ENCODE measurements at regions not wholly inside any gene's neighbourhood (a gene's known extent, or its start where the extent isn't known, plus 50 kb on each side); places are given as distances from the start of the nearest gene placed in this dataset.

- H3K4me2 ChIP-seq (replicated peaks; ENCODE audit: low read depth, low read length, poor library complexity, severe bottlenecking), result no peak overlapping the region
- H3K4me3 ChIP-seq (ENCODE audit: control extremely low read depth in 1 of 5, extremely low read depth in 1 of 5, insufficient read depth in 1 of 5, low read depth in 2 of 5, low read length in 4 of 5), result no peak overlapping the region
- no peaks in the 10 kb centered on the region for H3K36me3 ChIP-seq (replicated peaks in 1 of 2; ENCODE audit: control extremely low read depth in 1 of 2, control insufficient read depth in 1 of 2, extremely low read depth in 1 of 2, insufficient read depth in 2 of 2, low read length in 1 of 2)
- H3K9ac ChIP-seq (ENCODE audit: low read length), result no peak overlapping the region
- Mint-ChIP-seq H3K4me1 (no peaks in the 10 kb centered on the region), H3K27me3 (peaks cover 5% of the 10 kb centered on the region), H3K4me3 (no peak overlapping the region), H3K27ac (no peak overlapping the region), H3K9me3 (ENCODE audit: insufficient read depth) (peaks cover 10% of the 10 kb centered on the region)
- DNase-seq (no peak), ATAC-seq (ENCODE audit: low read depth) (no peak)
- ChIA-PET CTCF (no interaction called here), POLR2A (no interaction called here)
- no peak overlapping the region for H2AFZ ChIP-seq (ENCODE audit: insufficient read depth, low read depth, low read length, poor library complexity, severe bottlenecking)
- intact Hi-C loops (cut with micrococcal nuclease), result no loop called here
- WGBS (ENCODE audit: insufficient coverage), result 100% methylated on average over 1 of the region's 1 CpG
- no peak for TF ChIP-seq EZH2 (IDR thresholded peaks at IDR 0.05; ENCODE audit: borderline replicate concordance, insufficient read depth, low read depth, low read length, poor library complexity, severe bottlenecking)
- TF ChIP-seq, protein P1, sequence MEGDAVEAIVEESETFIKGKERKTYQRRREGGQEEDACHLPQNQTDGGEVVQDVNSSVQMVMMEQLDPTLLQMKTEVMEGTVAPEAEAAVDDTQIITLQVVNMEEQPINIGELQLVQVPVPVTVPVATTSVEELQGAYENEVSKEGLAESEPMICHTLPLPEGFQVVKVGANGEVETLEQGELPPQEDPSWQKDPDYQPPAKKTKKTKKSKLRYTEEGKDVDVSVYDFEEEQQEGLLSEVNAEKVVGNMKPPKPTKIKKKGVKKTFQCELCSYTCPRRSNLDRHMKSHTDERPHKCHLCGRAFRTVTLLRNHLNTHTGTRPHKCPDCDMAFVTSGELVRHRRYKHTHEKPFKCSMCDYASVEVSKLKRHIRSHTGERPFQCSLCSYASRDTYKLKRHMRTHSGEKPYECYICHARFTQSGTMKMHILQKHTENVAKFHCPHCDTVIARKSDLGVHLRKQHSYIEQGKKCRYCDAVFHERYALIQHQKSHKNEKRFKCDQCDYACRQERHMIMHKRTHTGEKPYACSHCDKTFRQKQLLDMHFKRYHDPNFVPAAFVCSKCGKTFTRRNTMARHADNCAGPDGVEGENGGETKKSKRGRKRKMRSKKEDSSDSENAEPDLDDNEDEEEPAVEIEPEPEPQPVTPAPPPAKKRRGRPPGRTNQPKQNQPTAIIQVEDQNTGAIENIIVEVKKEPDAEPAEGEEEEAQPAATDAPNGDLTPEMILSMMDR (IDR thresholded peaks at IDR 0.05), result no peak
- no peaks in the 10 kb centered on the region for H4K20me1 ChIP-seq (ENCODE audit: control insufficient read depth, insufficient read depth, low read length, poor library complexity, severe bottlenecking)
- no peak overlapping the region for H3K27ac ChIP-seq (ENCODE audit: low read length in 2 of 2)
- peaks cover 1 to 9% (median 5%) of the 10 kb centered on the region in 3 donors for H3K9me3 ChIP-seq (ENCODE audit: control extremely low read depth in 1 of 3, control insufficient read depth in 2 of 3, insufficient read depth in 1 of 3, low read length in 2 of 3)
- peaks cover 0 to 4% (median 0%) of the 10 kb centered on the region in 4 experiments for H3K27me3 ChIP-seq (replicated peaks in 1 of 4; ENCODE audit: control extremely low read depth in 1 of 4, control insufficient read depth in 3 of 4, insufficient read depth in 4 of 4, low read length in 3 of 4)
- no peaks in the 10 kb centered on the region for H3K4me1 ChIP-seq (ENCODE audit: control insufficient read depth in 2 of 2, insufficient read depth in 2 of 2, low read length in 2 of 2)
- no peaks in the 10 kb centered on the region for H3K79me2 ChIP-seq (ENCODE audit: control insufficient read depth, insufficient read depth, low read length)
These were observed 206.5 kb upstream of the TMEM72 start for GRCh38 chr10:44704616-44705015.

DNA sequence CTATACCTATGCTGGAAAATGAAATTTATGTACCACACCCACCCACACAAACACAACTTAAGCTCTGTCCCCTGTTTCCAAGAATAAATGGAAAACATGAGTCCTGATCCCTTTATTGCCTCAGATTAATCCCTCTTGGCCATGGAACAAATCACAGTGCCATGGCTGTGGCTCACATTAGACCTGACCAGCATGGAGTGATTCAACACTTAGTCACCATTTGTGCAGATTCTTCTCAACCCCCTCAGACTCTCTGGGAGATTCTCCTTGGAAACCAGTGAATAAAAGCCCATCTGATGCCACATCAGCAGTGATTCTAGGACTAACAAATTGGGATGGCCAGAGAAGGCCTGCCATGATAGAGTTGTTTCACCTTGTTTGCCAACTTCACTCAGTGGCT, 204.4 kb upstream of the TMEM72 start:
- Mint-ChIP-seq H3K27ac (no peak overlapping the region), H3K4me1 (no peaks in the 10 kb centered on the region), H3K9me3 (ENCODE audit: insufficient read depth) (peaks cover 4% of the 10 kb centered on the region), H3K4me3 (no peak overlapping the region), H3K27me3 (peaks cover 8% of the 10 kb centered on the region)
- Histone ChIP-seq H3K9ac (ENCODE audit: low read length) (no peak overlapping the region), H4K20me1 (ENCODE audit: control insufficient read depth, insufficient read depth, low read length, poor library complexity, severe bottlenecking) (no peaks in the 10 kb centered on the region), H3K9me3 (ENCODE audit: control extremely low read depth in 1 of 3, control insufficient read depth in 2 of 3, insufficient read depth in 1 of 3, low read length in 2 of 3) (peaks cover 0 to 5% (median 1%) of the 10 kb centered on the region in 3 donors), H3K4me2 (replicated peaks; ENCODE audit: low read depth, low read length, poor library complexity, severe bottlenecking) (no peak overlapping the region), H3K79me2 (ENCODE audit: control insufficient read depth, insufficient read depth, low read length) (no peaks in the 10 kb centered on the region), H3K36me3 (replicated peaks in 1 of 2; ENCODE audit: control extremely low read depth in 1 of 2, control insufficient read depth in 1 of 2, extremely low read depth in 1 of 2, insufficient read depth in 2 of 2, low read length in 1 of 2) (no peaks in the 10 kb centered on the region), H2AFZ (ENCODE audit: insufficient read depth, low read depth, low read length, poor library complexity, severe bottlenecking) (no peak overlapping the region), H3K27me3 (replicated peaks in 1 of 4; ENCODE audit: control extremely low read depth in 1 of 4, control insufficient read depth in 3 of 4, insufficient read depth in 4 of 4, low read length in 3 of 4) (peaks cover 0 to 4% (median 0%) of the 10 kb centered on the region in 4 experiments), H3K4me1 (ENCODE audit: control insufficient read depth in 2 of 2, insufficient read depth in 2 of 2, low read length in 2 of 2) (no peaks in the 10 kb centered on the region), H3K27ac (ENCODE audit: low read length in 2 of 2) (no peak overlapping the region), H3K4me3 (ENCODE audit: control extremely low read depth in 1 of 5, extremely low read depth in 1 of 5, insufficient read depth in 1 of 5, low read depth in 2 of 5, low read length in 4 of 5) (no peak overlapping the region)
- POLR2A ChIA-PET, result no interaction called here
- no peak for ATAC-seq (ENCODE audit: low read depth)
- TF ChIP-seq, protein P1 (IDR thresholded peaks at IDR 0.05), result no peak
- no peak for TF ChIP-seq EZH2 (IDR thresholded peaks at IDR 0.05; ENCODE audit: borderline replicate concordance, insufficient read depth, low read depth, low read length, poor library complexity, severe bottlenecking)
- DNase-seq, result no peak
- CTCF ChIA-PET, result no interaction called here
- intact Hi-C loops (cut with micrococcal nuclease), result no loop called here

Measured in B cell (primary cell).